Hematopoietic multipotent progenitor cell (in vitro differentiated cells): ENCODE measurements at regions not wholly inside any gene's neighbourhood (a gene's known extent, or its start where the extent isn't known, plus 50 kb on each side); places are given as distances from the start of the nearest gene placed in this dataset.
A peak's percentile ranks its signal among the peaks of the same experiment; 100 is the strongest.

ENCODE experiments used
- DNase-seq, 3 donors: peaks; one replicate each; pipeline ENCODE4 v3.0.0-alpha.2; 2011 to 2015; ENCODE audit warnings: low read depth in 2 of 3, low spot score in 2 of 3

DNA sequence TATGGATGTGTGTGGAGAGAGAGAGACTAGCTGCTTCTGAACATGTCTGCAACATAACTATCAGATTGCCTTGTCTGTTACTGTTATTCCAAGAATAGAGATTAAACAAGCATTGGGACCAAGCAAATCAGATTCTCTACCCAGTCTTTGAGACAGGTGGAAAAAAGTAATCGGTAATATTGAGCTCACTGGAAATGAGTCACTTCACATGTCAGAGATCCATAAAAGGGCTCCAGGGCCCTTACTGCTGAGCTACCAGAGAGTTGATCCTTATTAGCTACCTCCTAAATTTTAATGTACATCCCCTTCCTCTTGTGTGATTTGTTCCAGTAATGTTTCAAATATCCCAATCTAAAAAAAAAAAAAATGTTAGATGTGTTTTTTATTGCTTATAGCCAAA, 2118.0 kb downstream of the PCDH9 start:
- no peak for DNase-seq

DNA sequence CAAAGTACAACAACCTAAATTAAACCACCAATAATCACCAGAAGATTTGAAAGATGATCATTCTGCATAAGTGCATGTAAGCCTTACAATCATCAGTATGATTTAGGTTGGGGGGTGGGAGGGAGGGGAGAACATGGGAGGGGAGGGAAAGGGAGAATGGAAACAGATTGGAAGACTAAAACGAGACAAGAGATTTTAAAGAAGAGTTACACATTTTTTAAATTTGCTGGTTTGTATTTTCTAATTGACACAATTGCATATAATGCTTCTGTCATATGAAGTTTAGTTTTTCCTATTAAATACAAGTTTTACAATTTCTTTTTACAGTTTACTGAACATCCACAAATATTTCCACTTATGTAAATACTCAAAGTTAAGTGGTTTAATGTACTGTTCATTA, 2118.9 kb downstream of the PCDH9 start:
- DNase-seq = no peak

DNA sequence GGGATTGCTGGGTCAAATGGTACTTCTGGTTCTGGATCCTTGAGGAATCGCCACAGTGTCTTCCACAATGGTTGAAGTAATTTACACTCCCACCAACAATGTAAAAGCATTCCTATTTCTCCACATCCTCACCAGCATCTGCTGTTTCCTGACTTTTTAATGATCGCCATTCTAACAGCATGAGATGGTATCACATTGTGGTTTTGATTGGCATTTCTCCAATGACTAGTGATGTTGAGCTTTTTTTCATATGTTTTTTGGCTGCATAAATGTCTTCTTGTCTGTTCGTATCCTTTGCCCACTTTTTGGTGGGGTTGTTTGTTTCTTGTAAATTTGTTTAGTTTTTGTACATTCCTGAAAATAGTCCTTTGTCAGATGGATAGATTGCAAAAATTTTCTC, 2125.7 kb downstream of the PCDH9 start:
- peak in 1 of 3 donors; percentile 49 for DNase-seq

DNA sequence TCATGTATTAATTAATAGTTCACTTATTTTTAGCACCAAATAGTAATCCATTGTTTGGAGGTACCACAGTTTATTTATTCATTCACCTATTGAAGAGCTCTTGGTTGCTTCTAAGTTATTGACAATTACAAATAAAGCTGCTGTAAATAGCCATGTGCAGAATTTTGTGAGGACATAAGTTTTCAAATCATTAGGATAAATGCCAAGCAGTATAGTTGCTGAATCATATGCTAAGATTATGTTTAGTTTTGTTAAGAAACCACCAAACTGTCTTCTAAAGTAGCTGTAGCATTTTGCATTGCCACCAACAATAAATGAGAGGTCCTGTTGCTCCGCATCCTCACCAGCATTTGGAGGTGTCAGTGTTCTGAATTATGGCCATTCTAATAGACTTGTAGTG, 2126.8 kb downstream of the PCDH9 start:
- no peak for DNase-seq

DNA sequence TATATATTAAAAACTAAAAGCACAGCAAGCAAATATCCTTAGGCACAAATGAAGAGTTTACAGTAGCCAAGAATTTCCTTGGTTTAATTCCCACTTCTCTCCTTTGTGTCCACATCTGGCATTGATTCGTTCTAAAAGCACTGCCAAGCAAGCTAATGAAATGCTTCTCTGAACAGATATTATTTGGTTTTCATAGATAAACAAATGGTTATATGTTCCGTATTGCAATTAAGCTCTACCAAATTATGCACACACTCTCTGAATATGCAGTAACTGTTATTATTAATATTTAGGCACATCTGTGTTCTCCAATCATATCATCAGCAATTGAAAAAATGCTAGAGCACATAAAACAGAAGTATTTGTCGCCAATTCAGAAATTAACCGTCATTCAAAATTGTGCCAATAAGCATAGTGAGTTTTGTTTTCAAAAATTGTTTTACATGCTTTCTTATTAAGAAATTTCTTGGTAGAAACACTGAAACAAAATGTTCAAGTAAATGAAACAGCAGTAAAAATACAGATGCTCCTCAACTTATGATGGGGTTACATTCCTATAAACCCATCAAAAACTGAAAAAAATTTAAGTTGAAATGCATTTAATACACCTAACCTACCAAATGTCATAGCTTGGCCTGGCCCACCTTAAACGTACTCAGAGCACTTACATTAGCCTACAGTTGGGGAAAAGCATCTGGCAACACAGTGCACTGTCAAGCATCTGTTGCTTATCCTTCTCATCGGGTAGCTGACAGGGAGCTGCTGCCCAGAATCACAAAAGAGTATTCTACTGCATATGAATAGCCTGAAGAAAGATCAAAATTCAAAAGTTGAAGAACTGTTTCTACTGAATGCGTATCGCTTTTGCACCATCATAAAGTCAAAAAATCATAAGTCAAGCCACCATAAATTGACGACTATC, 2134.7 kb downstream of the PCDH9 start:
- DNase-seq = no peak

DNA sequence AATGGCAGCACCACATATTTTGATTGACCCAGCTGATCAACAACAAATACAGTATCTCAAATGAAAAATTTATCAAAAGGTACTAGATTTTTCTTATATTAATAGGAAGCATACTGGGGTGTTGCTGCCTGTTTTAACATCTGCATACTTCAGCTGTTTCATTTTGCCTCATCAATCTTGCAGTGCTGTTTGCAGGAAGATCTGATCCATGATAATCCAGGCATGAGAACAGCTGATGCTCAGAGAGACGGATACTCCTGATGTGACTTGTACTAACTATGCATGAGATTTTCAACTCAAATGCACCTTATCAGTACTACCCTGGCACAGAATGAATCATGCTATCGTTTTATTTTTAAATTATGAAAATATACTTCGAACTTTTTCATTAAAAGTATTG, 2136.8 kb downstream of the PCDH9 start:
- no peak for DNase-seq

DNA sequence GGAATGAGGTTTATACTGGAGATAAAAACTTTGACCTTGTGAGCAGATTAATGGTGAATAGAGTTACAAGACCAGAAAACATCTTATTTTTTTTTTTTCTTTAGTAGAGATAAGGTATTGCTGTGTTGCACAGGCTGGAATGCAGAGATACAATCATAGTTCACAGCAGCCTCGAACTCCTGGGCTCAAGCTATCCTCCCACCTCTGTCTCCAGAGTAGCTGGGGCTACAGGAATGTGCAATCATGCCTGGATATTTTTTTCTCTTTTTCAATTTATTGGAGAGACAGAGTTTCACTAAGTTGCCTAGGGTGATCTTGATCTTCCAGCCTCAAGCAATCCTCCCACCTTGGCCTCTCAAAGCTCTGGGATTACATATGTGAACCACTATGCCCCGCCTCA, 2139.1 kb downstream of the PCDH9 start:
- no peak for DNase-seq

DNA sequence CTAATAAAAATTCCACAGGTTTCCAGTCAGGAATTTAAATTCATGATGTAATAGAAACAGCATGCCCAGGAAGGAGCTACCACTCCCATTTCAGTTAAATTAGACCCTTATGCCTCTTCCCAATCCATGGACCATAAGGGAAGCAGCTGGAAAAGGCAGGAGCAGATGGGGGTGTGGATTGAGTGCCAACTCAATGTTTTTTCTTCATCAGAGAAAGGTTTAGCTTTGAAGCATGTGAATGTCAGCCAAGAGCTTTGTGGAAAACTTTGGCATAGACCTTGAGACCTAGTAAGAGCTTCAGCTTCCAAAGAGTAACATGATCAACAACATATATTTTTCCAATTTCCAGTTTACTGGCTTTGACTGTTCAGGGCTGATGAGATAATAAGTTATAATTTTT, 2139.9 kb downstream of the PCDH9 start:
- no peak for DNase-seq

DNA sequence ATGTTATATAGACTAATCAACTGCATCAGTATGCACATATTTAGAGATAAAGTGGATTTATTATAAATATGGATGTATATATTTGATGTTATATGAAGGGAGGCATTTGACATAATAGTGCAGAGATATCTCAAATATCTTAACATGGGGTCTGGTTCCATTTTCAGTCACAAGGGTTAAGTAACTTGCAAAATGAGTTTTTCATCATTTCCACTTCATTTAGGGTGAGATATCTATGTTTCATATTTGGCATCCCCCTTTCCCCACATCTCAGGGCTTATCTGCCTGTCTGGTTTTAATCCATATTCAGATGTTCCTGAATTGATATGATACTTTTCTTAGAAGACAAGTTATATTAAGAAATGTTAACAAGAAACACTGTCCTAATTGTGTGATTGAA, 2141.2 kb downstream of the PCDH9 start:
- DNase-seq = no peak

DNA sequence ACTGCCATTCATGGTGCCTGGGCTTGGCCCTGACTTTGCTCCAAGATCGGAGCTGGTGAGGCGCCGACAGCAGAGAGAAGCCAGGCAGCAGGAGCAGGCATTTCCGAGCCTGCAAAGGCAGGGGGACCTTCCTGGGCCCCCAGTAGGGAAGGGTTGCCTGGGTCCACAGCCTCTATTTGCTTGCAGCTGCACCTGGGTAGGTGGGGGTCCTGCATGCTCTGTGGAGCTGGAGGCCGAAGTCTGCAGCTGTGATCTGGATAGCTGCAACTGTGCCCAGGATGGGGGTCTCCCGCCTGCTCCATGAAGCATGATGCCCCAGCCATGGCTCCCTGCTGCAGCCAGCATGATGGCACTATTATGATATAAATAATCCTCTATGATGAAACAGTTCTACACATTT, 2144.2 kb downstream of the PCDH9 start:
- no peak for DNase-seq

DNA sequence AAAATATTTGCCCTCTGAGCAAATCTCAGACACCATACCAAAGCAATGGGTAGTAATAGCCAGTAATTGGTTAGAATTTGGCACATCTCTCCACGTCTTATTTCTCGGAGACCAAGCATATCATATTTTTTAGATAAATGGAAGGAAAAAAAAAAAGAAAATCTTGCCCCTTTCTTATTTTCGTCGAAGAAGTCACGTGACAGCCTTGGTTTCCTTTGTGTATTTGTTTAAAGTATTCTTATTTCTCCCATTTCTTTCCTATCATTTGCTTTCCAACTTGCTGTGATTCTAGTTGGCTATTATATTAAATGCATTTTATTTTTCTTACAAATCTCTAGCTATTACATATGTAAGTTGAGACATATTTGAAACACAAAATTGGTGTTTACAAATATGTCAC, 2155.9 kb downstream of the PCDH9 start:
- DNase-seq = no peak

DNA sequence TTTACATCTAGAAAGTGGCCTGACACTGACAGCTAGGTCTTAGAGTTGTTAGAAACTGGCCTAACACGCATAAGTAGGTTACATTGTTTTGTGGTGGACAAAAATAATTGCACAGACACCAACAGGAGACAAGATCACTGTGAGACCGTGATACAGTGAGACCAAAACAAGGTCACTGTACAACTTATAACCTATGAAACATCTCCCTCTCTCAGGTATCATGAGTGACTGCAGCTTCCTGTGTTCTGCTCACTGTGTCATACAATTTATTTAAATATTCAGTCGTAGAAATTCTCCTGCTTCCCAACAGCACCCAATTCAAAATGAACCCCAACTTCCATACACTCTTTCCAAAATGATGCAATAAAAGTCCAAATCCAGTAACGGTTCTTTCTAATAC, 2165.2 kb downstream of the PCDH9 start:
- no peak for DNase-seq

DNA sequence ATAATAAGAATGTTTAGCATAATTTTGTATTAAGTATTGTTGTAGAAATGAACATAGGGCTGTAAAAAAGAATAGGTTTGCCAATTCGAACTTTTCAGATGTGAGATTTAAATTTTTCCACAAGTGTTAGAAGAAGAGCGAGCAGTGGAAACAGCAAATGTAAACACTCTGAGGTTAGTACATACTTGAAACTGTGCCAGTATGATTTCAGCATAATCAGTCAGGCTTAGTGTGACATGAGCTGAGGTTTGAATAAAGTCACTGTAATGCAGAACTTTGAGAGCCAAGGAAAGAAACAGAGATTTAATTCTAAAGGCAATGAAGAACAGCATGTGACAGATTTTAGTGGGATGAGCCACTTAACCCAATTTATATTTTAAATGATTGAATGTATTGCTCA, 2166.4 kb downstream of the PCDH9 start:
- DNase-seq = no peak

DNA sequence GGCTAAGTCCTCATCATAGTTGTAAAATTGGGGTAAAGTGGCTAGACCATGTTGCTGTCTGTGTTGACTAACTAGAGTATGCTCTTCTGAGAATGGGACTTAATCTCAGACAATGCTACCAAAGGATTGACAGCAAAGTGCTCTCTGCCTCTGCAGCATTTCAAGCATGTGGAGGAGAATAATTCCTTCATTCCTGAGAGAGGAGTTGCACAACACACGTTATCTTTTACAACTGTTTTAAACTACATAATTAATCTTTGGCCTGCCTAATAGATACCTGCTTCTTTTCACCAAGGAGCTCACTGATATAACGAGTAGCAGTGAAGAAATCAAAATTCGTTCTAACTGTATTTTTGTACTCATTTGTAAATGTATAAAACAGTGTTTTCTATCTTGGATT, 2172.2 kb downstream of the PCDH9 start:
- DNase-seq = no peak

DNA sequence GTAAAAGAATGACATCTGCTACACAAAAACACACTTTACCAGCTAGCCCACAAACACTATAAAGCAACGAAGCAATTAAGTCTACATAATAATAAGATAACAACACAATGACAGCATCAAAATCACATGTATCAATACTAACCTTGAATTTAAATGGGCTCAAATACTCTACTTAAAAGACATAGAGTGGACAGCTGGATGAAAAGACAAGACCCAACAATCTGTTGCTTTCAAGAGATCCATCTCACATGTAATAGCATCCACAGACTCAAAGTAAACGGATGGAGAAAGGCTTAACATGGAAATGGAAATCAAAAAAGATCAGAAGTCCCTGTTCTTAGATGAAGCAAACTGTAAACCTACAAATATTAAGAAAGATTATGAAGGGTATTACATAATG, 2175.9 kb downstream of the PCDH9 start:
- no peak for DNase-seq

DNA sequence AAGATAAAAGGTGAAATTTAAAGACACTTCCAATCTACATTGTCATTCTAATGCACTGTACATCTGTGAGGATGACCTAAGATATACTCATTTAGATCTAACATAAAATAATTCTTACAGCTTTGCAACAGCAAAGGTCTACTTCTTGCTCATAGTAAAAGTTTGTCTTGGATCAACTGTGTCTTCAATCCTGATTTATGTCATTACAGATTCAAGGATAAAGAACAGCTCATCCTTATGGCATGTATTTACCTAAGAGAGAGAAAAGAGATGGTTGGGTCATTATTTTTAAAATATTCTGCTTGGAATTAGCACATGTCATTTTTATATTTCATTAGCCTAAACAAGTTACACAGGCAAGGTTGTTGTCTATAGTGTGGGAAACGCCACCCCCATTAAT, 2193.1 kb downstream of the PCDH9 start:
- DNase-seq = no peak

DNA sequence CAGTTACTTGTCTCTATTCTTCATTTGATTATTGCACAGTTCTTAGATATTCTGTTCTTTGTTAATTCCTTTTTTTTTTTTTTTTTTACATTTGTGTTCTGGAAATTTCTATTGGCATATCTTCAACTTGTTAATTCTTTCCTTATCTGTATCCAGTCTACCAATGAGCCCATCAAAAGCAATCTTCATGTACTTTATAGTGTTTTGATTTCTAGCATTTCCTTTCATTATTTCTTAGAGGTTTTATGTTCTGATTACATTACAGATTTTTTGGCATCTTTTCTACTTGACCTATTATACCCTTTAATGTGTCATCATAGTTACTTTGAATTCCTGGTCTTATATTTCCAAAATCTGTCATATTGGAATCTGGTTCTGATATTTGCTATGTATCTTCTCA, 2194.8 kb downstream of the PCDH9 start:
- no peak for DNase-seq

DNA sequence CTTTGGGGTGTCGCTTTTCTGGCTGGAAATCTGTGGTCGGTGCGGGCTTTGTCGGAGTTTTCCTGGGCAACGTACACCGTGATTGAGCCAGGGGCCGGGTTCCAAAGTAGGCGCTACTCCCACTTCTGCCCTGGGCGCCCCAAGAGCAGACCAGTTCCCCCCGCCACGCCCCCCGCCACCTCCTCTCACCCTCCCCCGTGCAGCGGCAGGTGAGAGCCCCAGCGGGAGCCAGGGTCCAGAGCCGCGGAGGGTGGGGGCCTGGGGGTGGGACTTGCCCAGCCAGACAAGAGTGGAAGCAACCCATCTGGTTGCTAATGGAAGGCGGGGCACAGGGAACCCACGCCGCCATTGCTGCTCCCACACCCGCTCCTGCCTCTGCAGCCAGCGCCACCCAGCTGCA, 2195.9 kb downstream of the PCDH9 start:
- DNase-seq = no peak

DNA sequence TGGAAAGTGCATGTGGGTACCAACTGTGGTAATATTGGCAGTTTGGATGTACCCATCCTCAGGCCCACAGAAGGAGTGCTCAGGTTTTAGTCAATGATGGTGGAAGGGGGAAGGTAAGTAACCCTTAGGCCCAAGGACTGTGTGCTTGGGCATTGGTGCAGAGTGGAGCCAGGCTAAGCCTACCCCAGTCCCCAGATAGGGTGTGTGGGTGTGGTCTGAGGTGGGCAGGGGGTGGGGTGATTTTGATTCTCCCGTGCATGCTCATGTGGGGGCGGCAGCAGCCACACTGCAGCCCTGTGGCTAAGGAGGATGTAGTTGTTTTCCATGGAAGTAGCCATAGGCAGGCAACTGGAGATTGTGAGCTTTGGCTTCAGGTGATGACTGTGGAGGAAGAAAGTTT, 2197.3 kb downstream of the PCDH9 start:
- no peak for DNase-seq

DNA sequence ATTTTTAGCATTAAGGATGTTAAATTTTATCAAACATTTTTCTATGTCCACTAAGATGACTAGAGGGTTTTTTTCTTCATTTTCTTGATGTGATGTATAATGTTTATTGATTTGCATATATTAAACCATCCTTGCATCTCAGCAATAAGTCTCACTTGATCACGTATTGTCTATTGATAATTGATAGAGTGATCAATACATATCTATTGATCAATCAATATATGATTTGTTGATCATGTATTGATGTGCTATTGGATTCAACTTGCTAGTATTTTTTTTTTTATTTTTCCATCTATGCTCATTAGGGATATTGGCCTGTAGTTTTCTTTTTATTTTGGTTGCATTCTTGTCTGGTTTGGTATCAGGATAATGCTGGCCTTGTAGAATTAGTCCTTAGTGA, 2202.0 kb downstream of the PCDH9 start:
- no peak for DNase-seq

DNA sequence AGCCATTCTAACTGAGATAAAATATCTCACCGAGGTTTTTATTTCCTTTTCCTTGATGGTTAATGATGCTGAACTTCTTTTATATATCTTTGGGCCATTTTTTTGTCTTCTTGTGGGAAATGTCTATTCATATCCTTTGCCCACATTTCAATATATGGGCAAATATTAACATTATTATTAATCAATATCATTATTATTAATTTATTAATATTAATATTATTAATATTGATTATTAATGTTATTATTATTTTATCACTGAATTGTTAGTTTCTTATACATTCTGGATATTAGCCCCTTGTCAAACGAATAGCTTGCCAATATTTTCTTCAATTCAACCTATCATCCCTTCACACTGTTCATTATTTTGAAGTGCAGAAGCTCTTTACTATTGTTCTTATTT, 2203.6 kb downstream of the PCDH9 start:
- no peak for DNase-seq

DNA sequence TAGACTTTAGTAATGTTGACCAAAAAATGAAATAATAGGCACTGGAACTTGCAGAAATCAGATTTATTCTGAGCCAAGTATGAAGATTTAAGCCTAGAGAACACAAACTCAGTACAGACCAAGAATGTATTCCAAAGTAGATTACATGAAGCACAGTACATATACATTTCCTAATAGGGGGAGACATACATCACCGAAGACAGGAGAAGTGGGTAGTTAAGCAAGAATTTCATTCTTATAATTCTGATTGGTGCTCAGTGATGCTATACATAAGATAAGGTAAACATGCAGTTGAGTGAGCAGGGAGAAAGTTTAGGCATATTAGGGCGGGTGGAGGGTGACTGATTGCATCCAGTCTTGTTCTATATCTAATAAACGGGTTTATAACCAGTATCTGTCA, 2218.8 kb downstream of the PCDH9 start:
- DNase-seq = no peak

DNA sequence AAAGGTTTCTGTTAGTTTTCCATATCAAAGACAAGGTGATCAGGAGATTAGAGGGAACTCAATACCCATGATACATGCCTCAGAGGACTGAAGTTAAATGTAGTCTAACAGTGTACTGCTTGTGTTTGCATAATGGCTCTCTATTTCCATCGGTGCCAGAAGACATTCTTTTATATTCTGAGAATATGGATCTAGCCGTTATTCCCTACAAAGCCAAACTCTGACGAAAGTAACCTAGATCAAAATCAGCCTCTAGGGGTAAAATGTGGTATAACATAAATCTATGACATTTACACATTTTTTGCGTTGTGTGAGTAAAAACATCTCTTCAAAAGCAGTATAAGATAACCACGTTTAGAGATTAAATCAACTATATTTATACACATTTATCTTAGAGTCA, 2232.7 kb downstream of the PCDH9 start:
- no peak for DNase-seq
